Kidney (tissue), 13 donors: ENCODE measurements at regions not wholly inside any gene's neighbourhood (a gene's known extent, or its start where the extent isn't known, plus 50 kb on each side); places are given as distances from the start of the nearest gene placed in this dataset.

Source experiments
- DNase-seq, 5 donors: peaks; one replicate each; pipeline ENCODE4 v3.0.0-alpha.2; 2013 to 2020
- FAIRE-seq: peaks from 2 replicates; lab custom pipeline; 2012; peaks lifted over from hg19 to GRCh38; lab: Jason Lieb, UNC
- H3K27ac ChIP-seq, 2 donors: one replicate each; pipeline ENCODE4 v1.7.0; 2013; ENCODE audit warnings: low read depth in 2 of 2, low read length in 2 of 2, inconsistent platforms in 1 of 2
- H3K27me3 ChIP-seq: one replicate; pipeline ENCODE4 v1.7.1; 2013; ENCODE audit warnings: low read length, inconsistent platforms; ENCODE audit not compliant: control insufficient read depth, insufficient read depth
- H3K36me3 ChIP-seq, 3 donors: one replicate each; pipeline versions ENCODE4 v1.7.0 to v1.7.1; 2013; ENCODE audit warnings: low read length in 3 of 3, control low read depth in 1 of 3, inconsistent platforms in 1 of 3; ENCODE audit not compliant: insufficient read depth in 3 of 3, control insufficient read depth in 2 of 3
- H3K4me1 ChIP-seq, 3 donors: one replicate each; pipeline versions ENCODE4 v1.7.0 to v1.7.1; 2013; ENCODE audit warnings: low read length in 3 of 3, inconsistent platforms in 1 of 3, low read depth in 1 of 3; ENCODE audit not compliant: control insufficient read depth in 2 of 3, insufficient read depth in 2 of 3
- H3K4me3 ChIP-seq, 3 donors: one replicate each; pipeline versions ENCODE4 v1.7.0 to v1.8.1; 2013; ENCODE audit warnings: low read length in 3 of 3, control low read depth in 1 of 3, inconsistent platforms in 1 of 3
- H3K9ac ChIP-seq, 3 donors: one replicate each; pipeline versions ENCODE4 v1.7.0 to v1.7.1; 2013; ENCODE audit warnings: low read length in 3 of 3, control low read depth in 1 of 3, inconsistent platforms in 1 of 3
- H3K9me3 ChIP-seq, 3 donors: one replicate each; pipeline versions ENCODE4 v1.7.0 to v1.7.1; 2013; ENCODE audit warnings: low read length in 3 of 3, control low read depth in 1 of 3, inconsistent platforms in 1 of 3; ENCODE audit not compliant: control insufficient read depth in 2 of 3, insufficient read depth in 1 of 3
- CTCF ChIP-seq: IDR thresholded peaks from 3 replicates; pipeline ENCODE4 v1.5.1; 2012; ENCODE audit warnings: mild to moderate bottlenecking, moderate library complexity, borderline replicate concordance; ENCODE audit not compliant: insufficient read depth; ENCODE audit errors: extremely low read depth
- intact Hi-C: fragments of 100-400 bp; cut with DNase I; formaldehyde crosslinking; loops from one replicate; pipeline ENCODE4 v1.11.1; 2022
- donor health status: control.
- donor health status: control.
- donor health status: control.
- donor health status: control.
- donor health status: control.
- donor health status: DM: yes; HTN: yes; CAD: no.
- donor health status: Normal renal cell carcinoma (clear cell type).

DNA sequence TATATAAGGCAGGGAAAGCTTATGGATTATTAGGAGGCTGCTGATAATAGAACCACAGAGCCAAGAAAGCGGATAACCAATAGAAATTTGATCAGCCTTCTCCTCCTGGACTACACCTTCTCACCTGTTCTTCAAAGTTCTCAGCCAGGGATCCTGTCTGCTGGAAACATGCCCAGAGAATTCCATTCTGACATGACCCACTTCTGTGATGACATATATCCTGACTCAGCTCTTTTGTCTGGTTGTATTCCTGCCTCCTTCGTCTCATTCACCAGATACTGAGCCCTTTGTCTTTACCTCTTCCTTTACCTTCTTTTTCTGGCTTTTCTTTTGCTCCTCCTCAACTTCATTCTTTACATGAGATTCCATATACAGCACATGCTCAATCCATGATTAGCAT is 576.1 kb downstream of the CDH11 start:
- H3K4me3 ChIP-seq = no peak overlapping the region
- FAIRE-seq (no peak), DNase-seq (no peak)
- no peak overlapping the region for H3K27ac ChIP-seq
- TF ChIP-seq CTCF = no peak
- no peaks in the 10 kb centered on the region for H3K27me3 ChIP-seq
- no peaks in the 10 kb centered on the region for H3K36me3 ChIP-seq
- intact Hi-C loops = no loop called here
- no peaks in the 10 kb centered on the region for H3K4me1 ChIP-seq
- no peaks in the 10 kb centered on the region for H3K9me3 ChIP-seq
- H3K9ac ChIP-seq = no peak overlapping the region

- Histone ChIP-seq H3K9me3 (no peaks in the 10 kb centered on the region), H3K27me3 (no peaks in the 10 kb centered on the region), H3K4me3 (no peak overlapping the region), H3K4me1 (no peaks in the 10 kb centered on the region), H3K27ac (no peak overlapping the region), H3K36me3 (no peaks in the 10 kb centered on the region), H3K9ac (no peak overlapping the region)
- TF ChIP-seq CTCF = no peak
- no peak for FAIRE-seq
- DNase-seq = no peak
- intact Hi-C loops = no loop called here
These were observed 577.0 kb downstream of the CDH11 start for GRCh38 chr16:64544859-64545258.

DNA sequence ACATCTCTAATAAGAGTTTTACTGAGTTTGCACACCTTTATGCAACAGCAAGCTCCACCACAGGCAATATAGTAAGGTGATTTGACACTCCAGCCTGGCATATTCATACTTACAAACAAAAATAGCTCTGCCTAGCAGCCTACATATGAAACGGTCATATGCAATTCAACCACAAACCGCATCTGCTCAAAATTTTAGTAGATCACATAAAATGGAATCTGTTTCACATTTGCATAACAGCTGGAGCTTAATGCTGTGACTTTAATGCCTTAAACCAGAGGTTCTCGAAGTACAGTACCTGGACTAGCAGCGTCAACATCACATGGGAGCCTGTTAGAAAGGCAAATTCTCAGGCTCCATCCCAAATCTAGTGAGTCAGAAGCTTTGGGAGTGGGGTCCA is 578.4 kb downstream of the CDH11 start:
- Histone ChIP-seq H3K9ac (no peak overlapping the region), H3K27me3 (no peaks in the 10 kb centered on the region), H3K36me3 (no peaks in the 10 kb centered on the region), H3K9me3 (no peaks in the 10 kb centered on the region), H3K27ac (no peak overlapping the region), H3K4me3 (no peak overlapping the region), H3K4me1 (no peaks in the 10 kb centered on the region)
- TF ChIP-seq CTCF = no peak
- DNase-seq (no peak), FAIRE-seq (no peak)
- intact Hi-C loops = no loop called here

- no peak for TF ChIP-seq CTCF
- intact Hi-C loops = no loop called here
- Histone ChIP-seq H3K27me3 (no peaks in the 10 kb centered on the region), H3K9ac (no peak overlapping the region), H3K27ac (no peak overlapping the region), H3K36me3 (no peaks in the 10 kb centered on the region), H3K9me3 (no peaks in the 10 kb centered on the region), H3K4me3 (no peak overlapping the region), H3K4me1 (no peaks in the 10 kb centered on the region)
- DNase-seq (no peak), FAIRE-seq (no peak)
These were observed 578.8 kb downstream of the CDH11 start for GRCh38 chr16:64543031-64543430.
